Epithelial cell of esophagus (primary cell): ENCODE measurements at regions not wholly inside any gene's neighbourhood (a gene's known extent, or its start where the extent isn't known, plus 50 kb on each side); places are given as distances from the start of the nearest gene placed in this dataset.

Source experiments
- DNase-seq: peaks from one replicate; pipeline ENCODE4 v3.0.0; 2010; ENCODE audit warnings: low read depth
- H3K4me3 ChIP-seq: 2 replicates; pipeline ENCODE4 v1.5.1; 2011; ENCODE audit warnings: mild to moderate bottlenecking, low read length, control low read depth
- TF ChIP-seq, protein P1 (sequence below): IDR thresholded peaks from 2 replicates; pipeline ENCODE4 v1.5.1; 2011; ENCODE audit warnings: low read depth, mild to moderate bottlenecking, low read length, control low read depth, inconsistent platforms; ENCODE audit not compliant: insufficient read depth; ENCODE audit errors: missing control alignments

DNA sequence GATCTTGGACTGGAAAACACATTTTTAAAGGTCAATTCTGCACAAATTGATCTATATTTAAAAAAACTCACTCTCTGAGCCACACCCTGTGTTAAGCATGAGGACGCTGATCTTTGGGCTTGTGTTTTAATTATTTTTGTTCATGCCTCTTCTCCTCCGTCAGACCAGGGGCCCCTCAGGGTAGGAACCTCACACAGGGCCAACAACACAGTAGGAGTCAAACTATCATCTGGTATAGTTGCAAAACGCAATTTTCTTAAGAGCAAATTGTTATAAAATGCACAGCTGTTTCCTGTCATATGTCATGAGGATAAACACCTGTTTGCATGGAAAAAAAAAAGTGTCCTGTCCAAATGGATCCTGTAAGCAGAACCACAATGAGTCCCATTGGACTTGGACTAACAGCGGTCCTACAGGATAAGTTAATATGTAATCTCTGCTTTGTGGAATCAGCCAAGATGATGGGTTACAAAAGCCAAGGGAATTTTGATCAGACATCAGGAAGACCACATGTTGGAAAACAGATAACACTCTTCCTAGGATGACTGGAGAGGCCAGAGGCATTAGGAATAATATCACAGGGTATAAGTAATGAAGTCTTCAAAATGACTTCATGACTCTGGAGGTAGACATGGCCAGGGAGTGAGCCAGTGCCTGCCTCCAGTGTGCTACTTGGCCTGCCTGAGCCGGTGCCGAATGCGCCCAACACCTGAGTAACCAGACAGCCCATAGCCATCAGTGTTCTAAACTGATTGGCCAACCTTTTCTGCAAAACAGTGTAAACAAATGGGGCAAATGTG lies 184.9 kb upstream of the ADCY1 start:
- no peak overlapping the region for H3K4me3 ChIP-seq
- no peak for DNase-seq
- TF ChIP-seq, protein P1, sequence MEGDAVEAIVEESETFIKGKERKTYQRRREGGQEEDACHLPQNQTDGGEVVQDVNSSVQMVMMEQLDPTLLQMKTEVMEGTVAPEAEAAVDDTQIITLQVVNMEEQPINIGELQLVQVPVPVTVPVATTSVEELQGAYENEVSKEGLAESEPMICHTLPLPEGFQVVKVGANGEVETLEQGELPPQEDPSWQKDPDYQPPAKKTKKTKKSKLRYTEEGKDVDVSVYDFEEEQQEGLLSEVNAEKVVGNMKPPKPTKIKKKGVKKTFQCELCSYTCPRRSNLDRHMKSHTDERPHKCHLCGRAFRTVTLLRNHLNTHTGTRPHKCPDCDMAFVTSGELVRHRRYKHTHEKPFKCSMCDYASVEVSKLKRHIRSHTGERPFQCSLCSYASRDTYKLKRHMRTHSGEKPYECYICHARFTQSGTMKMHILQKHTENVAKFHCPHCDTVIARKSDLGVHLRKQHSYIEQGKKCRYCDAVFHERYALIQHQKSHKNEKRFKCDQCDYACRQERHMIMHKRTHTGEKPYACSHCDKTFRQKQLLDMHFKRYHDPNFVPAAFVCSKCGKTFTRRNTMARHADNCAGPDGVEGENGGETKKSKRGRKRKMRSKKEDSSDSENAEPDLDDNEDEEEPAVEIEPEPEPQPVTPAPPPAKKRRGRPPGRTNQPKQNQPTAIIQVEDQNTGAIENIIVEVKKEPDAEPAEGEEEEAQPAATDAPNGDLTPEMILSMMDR: no peak

DNA sequence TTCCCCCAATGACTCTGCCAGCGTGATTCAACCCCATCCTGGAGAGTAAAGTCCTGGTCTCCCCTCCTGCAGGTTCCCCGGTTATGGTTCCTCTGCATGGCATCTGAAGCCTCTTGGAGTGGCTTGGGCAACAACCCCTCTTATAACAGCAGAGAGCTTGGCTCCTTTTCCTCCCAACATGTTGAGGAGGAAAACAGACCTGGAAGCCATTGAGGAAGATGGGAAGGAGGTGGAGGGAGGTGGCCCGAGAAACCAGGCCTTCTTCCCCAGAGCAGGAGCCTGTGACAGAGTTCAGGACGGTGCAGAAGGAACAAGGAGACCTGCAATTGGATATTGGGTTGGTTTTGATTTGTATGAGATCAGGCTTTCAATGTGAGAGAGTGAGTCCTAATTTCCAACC lies 184.0 kb upstream of the ADCY1 start:
- H3K4me3 ChIP-seq: no peak overlapping the region
- DNase-seq: no peak
- TF ChIP-seq, protein P1: no peak

DNA sequence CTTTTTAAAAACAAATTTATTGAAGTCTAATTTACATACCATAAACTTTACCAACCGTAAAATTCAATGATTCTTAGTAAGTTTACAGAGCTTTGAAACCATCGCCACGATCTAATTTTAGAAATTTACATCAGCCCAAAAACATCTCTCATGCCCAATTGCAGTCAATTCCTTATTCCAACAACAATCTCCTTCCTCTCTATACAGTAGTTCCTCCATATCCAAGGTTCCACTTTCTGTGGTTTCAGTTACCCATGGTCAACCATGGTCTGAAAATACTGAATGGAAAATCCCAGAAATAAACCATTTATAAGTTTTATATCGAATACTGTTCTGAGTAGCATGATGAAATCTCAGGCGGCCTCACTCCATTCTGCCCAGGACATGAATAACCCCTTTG lies 183.4 kb upstream of the ADCY1 start:
- no peak overlapping the region for H3K4me3 ChIP-seq

DNA sequence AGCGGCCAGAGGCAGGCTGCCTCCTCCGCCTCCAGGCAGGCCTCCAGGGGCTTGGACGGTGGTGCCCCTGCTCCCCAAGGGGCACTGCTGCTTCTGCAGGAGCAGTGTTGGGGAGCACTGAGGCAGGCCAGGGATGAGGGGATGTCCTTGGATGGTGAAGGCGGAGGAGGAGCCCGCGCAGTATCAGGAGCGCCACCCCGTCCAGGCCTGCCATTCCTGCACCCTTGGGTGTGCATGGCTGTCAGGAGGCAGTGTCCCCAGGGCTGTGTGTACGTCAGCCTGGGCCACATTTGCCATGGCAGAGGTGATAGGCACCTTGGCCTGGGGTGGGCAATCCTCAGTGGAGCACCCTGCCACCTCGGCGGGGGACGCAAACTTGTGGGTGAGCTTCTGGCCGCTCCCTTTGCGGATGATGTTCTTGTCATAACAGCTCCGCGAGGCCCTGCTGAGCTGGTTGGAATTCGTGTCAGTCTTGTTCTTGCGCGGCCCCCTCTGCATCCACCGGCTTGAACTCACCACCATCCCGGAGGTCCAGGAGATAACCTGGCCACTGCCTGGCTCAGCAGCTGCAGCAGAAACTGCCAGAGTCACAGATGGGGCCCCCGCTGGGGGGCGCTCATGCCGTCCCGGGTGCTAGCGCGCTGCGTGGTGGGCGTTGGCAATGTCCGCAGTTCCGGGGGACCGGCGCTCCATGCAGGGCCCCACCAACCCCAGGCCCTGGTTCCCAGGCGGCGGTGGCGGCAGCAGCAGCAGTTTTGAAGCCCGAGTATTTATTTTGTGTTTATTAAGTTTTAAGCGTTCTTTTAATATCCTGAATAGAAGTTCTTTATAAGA lies 182.3 kb upstream of the ADCY1 start:
- TF ChIP-seq, protein P1: no peak
- DNase-seq: no peak
- no peak overlapping the region for H3K4me3 ChIP-seq

More for the DNA sequence above, 183.4 kb upstream of the ADCY1 start:
- no peak for DNase-seq
- TF ChIP-seq, protein P1: no peak

DNA sequence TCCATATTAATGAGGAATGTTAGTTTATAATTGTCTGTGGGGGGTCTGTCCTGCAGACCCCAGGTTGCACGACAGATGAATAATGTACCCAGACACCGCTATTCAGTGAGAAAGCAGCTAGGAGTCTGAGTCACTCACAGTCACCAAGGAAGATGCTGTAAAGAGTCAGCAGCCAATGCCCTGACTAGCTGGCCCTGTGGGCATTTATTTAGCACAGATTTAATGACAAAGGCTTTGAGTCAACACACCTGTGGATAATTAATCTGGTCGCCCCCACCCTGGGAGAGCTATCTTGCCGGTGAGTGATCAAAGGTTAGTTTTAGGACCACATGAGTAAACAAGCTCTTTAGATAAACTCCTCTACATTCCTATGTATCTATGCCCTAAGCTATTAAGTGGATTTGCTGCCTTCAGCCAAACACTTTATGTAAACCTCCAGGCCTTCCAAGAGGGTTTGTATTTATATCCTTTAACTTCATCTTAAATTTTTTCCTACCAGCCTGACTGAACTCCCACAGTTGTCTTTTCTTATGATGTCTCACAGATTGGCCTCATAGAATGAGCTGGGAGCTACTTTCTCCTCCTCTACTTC lies 180.0 kb upstream of the ADCY1 start:
- no peak for DNase-seq
- no peak overlapping the region for H3K4me3 ChIP-seq
- TF ChIP-seq, protein P1: no peak

DNA sequence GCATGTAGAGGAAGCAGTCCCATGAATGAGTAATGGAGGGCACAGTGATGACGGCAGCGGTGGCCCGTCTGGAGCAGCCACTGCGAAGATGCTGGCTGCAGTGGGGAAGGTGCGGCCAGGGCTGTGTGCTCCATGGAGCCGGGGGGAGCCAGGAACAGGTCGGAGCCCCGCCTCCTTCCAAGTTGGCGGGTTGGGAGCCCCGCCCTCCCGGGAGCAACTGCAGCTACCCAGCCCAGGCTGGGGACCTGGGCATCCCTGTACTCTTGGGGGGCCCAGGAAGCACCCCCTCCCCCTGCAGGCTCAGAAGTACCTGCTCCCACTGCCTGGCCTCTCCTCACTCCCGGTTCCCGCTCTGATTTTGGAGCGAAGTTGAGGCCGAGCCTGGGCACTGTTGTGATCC lies 175.1 kb upstream of the ADCY1 start:
- H3K4me3 ChIP-seq: no peak overlapping the region
- no peak for DNase-seq
- TF ChIP-seq, protein P1: no peak
